WI38 (cell line): ENCODE measurements at regions not wholly inside any gene's neighbourhood (a gene's known extent, or its start where the extent isn't known, plus 50 kb on each side); places are given as distances from the start of the nearest gene placed in this dataset.

ENCODE experiments used
- H3K4me3 ChIP-seq: 2 replicates; pipeline ENCODE4 v1.5.1; 2011; ENCODE audit warnings: low read depth, mild to moderate bottlenecking, control low read depth, low read length
- CTCF ChIP-seq: IDR thresholded peaks from 2 replicates; pipeline ENCODE4 v1.5.1; 2012; ENCODE audit warnings: low read depth, mild to moderate bottlenecking, control low read depth, low read length

- no peak; the same call in 1 of the 2 replicates for TF ChIP-seq CTCF
- H3K4me3 ChIP-seq: no peak overlapping the region
Measured at GRCh38 chr2:207311316-207312005, 145.7 kb upstream of the KLF7 start.

GRCh38 chr2:207312006-207312356 is 146.2 kb upstream of the KLF7 start:
- no peak overlapping the region for H3K4me3 ChIP-seq
- no peak for TF ChIP-seq CTCF

GRCh38 chr2:207313947-207314346 is 148.2 kb upstream of the KLF7 start:
- no peak for TF ChIP-seq CTCF
- no peak overlapping the region for H3K4me3 ChIP-seq

GRCh38 chr2:207315131-207315530 is 149.4 kb upstream of the KLF7 start:
- H3K4me3 ChIP-seq: no peak overlapping the region
- no peak for TF ChIP-seq CTCF

- TF ChIP-seq CTCF: no peak
Measured at GRCh38 chr2:207316484-207316883, 150.7 kb upstream of the KLF7 start.

GRCh38 chr2:207316906-207317305 is 151.2 kb upstream of the KLF7 start:
- no peak for TF ChIP-seq CTCF
- no peak overlapping the region for H3K4me3 ChIP-seq

More at GRCh38 chr2:207316484-207316883, 150.7 kb upstream of the KLF7 start:
- H3K4me3 ChIP-seq: no peak overlapping the region

GRCh38 chr2:207317378-207317984 is 151.7 kb upstream of the KLF7 start:
- TF ChIP-seq CTCF: no peak
- no peak overlapping the region for H3K4me3 ChIP-seq
